ENCODE measurements at regions not wholly inside any gene's neighbourhood (a gene's known extent, or its start where the extent isn't known, plus 50 kb on each side); places are given as distances from the start of the nearest gene placed in this dataset.

GRCh38 chr15:96402403-96402802 is 71.9 kb downstream of the NR2F2 start:
- TF ChIP-seq, protein P1, sequence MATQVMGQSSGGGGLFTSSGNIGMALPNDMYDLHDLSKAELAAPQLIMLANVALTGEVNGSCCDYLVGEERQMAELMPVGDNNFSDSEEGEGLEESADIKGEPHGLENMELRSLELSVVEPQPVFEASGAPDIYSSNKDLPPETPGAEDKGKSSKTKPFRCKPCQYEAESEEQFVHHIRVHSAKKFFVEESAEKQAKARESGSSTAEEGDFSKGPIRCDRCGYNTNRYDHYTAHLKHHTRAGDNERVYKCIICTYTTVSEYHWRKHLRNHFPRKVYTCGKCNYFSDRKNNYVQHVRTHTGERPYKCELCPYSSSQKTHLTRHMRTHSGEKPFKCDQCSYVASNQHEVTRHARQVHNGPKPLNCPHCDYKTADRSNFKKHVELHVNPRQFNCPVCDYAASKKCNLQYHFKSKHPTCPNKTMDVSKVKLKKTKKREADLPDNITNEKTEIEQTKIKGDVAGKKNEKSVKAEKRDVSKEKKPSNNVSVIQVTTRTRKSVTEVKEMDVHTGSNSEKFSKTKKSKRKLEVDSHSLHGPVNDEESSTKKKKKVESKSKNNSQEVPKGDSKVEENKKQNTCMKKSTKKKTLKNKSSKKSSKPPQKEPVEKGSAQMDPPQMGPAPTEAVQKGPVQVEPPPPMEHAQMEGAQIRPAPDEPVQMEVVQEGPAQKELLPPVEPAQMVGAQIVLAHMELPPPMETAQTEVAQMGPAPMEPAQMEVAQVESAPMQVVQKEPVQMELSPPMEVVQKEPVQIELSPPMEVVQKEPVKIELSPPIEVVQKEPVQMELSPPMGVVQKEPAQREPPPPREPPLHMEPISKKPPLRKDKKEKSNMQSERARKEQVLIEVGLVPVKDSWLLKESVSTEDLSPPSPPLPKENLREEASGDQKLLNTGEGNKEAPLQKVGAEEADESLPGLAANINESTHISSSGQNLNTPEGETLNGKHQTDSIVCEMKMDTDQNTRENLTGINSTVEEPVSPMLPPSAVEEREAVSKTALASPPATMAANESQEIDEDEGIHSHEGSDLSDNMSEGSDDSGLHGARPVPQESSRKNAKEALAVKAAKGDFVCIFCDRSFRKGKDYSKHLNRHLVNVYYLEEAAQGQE (IDR thresholded peaks at IDR 0.05; ENCODE audit: insufficient read depth in 1 of 2, low read depth in 2 of 2, low read length in 2 of 2), result no peak
- TF ChIP-seq POLR2AphosphoS5 (IDR thresholded peaks at IDR 0.05; ENCODE audit: low read depth, low read length), result no peak

Data from PFSK-1 (cell line).